Erythroblast (primary cell): ENCODE measurements at regions not wholly inside any gene's neighbourhood (a gene's known extent, or its start where the extent isn't known, plus 50 kb on each side); places are given as distances from the start of the nearest gene placed in this dataset.

Experiments
- GATA1 ChIP-seq: IDR thresholded peaks from 2 replicates; pipeline ENCODE4 v1.6.1; 2011; ENCODE audit warnings: low read depth, mild to moderate bottlenecking, control low read depth, low read length, moderate library complexity
- POLR2A ChIP-seq: IDR thresholded peaks from 2 replicates; pipeline ENCODE4 v1.6.1; 2011; ENCODE audit warnings: mild to moderate bottlenecking, low read length

DNA sequence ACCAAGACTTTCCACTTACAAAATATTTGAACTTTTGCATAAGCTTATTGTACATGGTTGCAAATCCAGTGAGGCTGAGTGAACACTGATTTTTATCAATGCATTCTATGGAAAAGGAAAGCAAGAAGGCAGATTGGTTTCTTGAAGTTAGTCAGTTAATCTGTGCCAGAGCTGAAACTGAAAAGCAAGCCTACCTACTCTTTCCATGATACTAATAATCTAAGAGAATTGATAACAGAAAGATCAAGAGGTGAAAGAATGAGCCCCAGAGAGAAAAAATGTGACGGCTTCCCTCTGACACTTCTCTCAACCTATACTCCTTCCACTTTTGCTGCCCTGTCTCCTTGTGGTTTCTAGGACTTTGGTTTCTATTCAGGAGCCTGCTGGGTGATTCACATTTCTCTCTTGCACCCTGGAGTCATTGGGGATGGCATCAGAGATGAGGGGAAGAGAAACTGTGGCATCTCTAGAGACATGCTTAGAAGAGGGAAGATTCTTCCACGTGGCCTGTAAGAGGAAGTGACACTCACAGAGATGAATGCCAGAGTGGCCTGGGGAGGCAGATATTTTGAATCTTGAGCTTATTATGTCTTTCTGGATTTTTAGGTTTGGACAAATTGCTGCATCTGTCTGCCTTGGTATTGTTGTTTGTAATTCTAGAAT lies 158.6 kb upstream of the RIMS1 start:
- TF ChIP-seq POLR2A (no peak), GATA1 (no peak)
